ENCODE measurements at regions not wholly inside any gene's neighbourhood (a gene's known extent, or its start where the extent isn't known, plus 50 kb on each side); places are given as distances from the start of the nearest gene placed in this dataset.

DNA sequence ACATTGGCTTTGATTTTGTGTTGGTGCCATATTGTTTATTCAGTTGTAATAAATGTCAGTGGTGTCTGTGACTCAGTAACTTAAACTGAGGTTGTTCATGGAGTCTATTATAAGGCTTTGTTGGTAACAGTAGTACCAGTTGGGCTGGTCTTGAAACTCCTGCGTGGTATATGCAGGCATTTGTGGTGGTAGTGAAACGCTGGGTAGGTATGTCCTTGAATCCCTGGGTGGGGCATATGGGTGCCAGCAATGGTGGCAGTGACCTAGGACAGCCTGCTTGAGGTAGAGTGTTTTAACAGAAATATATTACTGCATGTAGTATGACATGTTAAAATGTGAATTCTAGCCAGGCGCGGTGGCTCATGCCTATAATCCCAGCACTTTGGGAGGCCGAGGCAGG, 1058.5 kb upstream of the SEMA6A start:
- TF ChIP-seq, protein P1, sequence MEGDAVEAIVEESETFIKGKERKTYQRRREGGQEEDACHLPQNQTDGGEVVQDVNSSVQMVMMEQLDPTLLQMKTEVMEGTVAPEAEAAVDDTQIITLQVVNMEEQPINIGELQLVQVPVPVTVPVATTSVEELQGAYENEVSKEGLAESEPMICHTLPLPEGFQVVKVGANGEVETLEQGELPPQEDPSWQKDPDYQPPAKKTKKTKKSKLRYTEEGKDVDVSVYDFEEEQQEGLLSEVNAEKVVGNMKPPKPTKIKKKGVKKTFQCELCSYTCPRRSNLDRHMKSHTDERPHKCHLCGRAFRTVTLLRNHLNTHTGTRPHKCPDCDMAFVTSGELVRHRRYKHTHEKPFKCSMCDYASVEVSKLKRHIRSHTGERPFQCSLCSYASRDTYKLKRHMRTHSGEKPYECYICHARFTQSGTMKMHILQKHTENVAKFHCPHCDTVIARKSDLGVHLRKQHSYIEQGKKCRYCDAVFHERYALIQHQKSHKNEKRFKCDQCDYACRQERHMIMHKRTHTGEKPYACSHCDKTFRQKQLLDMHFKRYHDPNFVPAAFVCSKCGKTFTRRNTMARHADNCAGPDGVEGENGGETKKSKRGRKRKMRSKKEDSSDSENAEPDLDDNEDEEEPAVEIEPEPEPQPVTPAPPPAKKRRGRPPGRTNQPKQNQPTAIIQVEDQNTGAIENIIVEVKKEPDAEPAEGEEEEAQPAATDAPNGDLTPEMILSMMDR (IDR thresholded peaks at IDR 0.05): no peak
- H3K36me3 Mint-ChIP-seq (ENCODE audit: low read depth): peaks cover 2% of the 10 kb centered on the region
- no peaks in the 10 kb centered on the region for H3K27me3 Mint-ChIP-seq (ENCODE audit: low read depth)
- H3K4me1 Mint-ChIP-seq (ENCODE audit: low read depth): no peaks in the 10 kb centered on the region
- H3K4me3 Mint-ChIP-seq (ENCODE audit: unreplicated experiment): no peak overlapping the region
- no peak for DNase-seq (ENCODE audit: low spot score)
- no peak overlapping the region for H3K27ac Mint-ChIP-seq (ENCODE audit: unreplicated experiment)
- peaks cover 30% of the 10 kb centered on the region for H3K9me3 Mint-ChIP-seq (ENCODE audit: low read depth)

DNA sequence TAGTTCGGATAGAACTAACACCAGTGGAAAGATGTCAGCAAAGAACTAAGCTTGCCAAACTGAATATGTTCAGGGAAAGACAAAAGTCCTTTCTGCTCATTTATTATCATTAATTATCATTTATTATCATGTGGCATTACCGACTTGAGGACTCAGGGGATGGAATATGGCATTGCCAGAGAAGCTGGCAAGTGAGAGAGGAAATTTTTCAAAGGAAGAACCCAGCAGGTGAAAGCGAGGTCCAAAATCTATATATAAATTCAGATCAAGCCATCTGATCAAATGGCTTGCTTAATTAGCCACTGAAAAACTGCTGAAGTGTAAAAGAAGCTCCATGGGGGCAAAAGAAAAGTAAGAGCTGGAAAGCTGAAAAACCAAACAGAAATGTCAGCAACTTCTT, 1049.6 kb upstream of the SEMA6A start:
- H3K4me1 Mint-ChIP-seq (ENCODE audit: low read depth): peaks cover 5% of the 10 kb centered on the region
- H3K27me3 Mint-ChIP-seq (ENCODE audit: low read depth): no peaks in the 10 kb centered on the region
- no peak overlapping the region for H3K27ac Mint-ChIP-seq (ENCODE audit: unreplicated experiment)
- TF ChIP-seq, protein P1 (IDR thresholded peaks at IDR 0.05): no peak
- no peaks in the 10 kb centered on the region for H3K36me3 Mint-ChIP-seq (ENCODE audit: low read depth)
- H3K9me3 Mint-ChIP-seq (ENCODE audit: low read depth): peaks cover 18% of the 10 kb centered on the region
- H3K4me3 Mint-ChIP-seq (ENCODE audit: unreplicated experiment): no peak overlapping the region
- DNase-seq (ENCODE audit: low spot score): no peak

DNA sequence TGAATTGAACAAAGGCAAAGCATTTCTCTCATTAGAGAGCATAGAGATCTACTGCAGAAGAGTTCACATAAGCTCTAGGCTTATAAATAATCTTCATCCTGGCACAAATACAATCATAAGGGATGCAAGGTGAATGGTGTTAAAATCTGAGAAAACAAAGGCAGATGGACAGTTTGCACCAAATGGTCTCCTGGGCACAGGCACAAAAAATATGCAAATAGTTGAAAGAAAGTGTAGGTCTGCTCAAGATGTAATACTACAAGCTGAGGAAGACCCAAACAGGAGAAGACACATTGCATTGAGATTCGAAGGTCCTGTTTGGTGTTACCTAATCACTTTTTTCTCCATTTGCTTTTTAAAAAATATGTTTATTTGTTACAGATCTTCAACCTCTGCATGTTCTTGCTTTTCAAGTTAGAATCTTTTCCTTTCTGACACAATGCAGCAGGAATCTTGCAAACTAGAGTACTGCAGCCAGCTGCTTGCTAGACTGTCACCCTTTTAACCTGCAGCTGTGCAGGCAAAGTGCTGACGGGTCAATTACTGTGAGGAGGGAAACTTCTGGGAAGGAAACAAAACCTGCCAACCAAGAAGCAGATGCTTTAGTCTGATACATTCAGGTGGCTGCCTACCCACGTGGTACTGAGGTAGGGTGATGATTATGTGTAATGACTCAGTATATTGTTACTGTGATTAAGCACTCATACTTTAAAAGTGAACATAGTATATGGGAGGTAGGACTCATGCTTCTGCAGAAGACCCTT, 1048.6 kb upstream of the SEMA6A start:
- no peak overlapping the region for H3K4me3 Mint-ChIP-seq (ENCODE audit: unreplicated experiment)
- TF ChIP-seq, protein P1 (IDR thresholded peaks at IDR 0.05): no peak
- H3K36me3 Mint-ChIP-seq (ENCODE audit: low read depth): no peaks in the 10 kb centered on the region
- no peak overlapping the region for H3K27ac Mint-ChIP-seq (ENCODE audit: unreplicated experiment)
- peaks cover 5% of the 10 kb centered on the region for H3K4me1 Mint-ChIP-seq (ENCODE audit: low read depth)
- no peak for DNase-seq (ENCODE audit: low spot score)
- no peaks in the 10 kb centered on the region for H3K27me3 Mint-ChIP-seq (ENCODE audit: low read depth)
- H3K9me3 Mint-ChIP-seq (ENCODE audit: low read depth): peaks cover 14% of the 10 kb centered on the region

DNA sequence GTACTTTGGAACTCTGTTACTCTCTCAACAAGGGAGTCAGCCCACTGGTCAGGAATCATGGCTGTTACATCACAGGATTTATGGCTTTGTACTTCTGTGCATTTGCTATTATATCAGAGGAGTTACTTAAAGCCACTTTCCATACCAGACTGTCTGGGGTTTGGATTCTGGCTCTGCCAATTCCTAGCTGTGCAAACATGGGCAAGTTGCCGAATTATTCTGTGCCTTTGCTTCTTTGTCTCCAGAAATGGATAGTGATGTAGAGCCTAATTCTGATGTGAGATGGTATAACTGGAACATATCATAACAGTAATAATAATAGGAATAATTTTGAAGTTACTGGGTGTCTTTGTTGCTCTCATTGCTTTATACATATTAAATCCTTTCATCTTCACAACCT, 1047.3 kb upstream of the SEMA6A start:
- H3K27me3 Mint-ChIP-seq (ENCODE audit: low read depth): no peaks in the 10 kb centered on the region
- DNase-seq (ENCODE audit: low spot score): no peak
- peaks cover 6% of the 10 kb centered on the region for H3K9me3 Mint-ChIP-seq (ENCODE audit: low read depth)
- H3K4me3 Mint-ChIP-seq (ENCODE audit: unreplicated experiment): no peak overlapping the region
- H3K27ac Mint-ChIP-seq (ENCODE audit: unreplicated experiment): no peak overlapping the region
- H3K36me3 Mint-ChIP-seq (ENCODE audit: low read depth): no peaks in the 10 kb centered on the region
- TF ChIP-seq, protein P1 (IDR thresholded peaks at IDR 0.05): no peak
- peaks cover 5% of the 10 kb centered on the region for H3K4me1 Mint-ChIP-seq (ENCODE audit: low read depth)

DNA sequence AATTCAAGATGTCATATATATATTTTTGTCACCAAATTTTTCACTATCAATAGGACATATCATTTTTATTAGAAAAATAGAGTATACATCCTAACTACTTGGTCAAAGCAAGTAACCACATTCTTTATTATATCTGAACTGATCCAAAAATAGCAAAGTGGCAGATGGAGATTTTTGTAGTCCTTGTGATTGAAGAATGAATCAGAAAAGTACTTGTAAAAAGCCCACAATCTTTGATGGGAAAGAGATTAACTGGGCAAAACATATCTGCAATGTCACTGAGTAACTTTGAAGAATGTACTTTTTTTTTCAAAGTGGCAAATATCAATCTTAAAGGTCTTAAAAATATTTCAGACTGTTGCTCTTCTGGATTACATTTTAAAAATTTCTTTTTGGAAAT, 1040.6 kb upstream of the SEMA6A start:
- no peak for DNase-seq (ENCODE audit: low spot score)
- Mint-ChIP-seq H3K36me3 (ENCODE audit: low read depth) (no peaks in the 10 kb centered on the region), H3K4me1 (ENCODE audit: low read depth) (peaks cover 19% of the 10 kb centered on the region)

More for the DNA sequence above, 1040.6 kb upstream of the SEMA6A start:
- H3K4me3 Mint-ChIP-seq (ENCODE audit: unreplicated experiment): no peak overlapping the region
- no peak overlapping the region for H3K27ac Mint-ChIP-seq (ENCODE audit: unreplicated experiment)
- H3K9me3 Mint-ChIP-seq (ENCODE audit: low read depth): no peaks in the 10 kb centered on the region
- H3K27me3 Mint-ChIP-seq (ENCODE audit: low read depth): no peaks in the 10 kb centered on the region
- TF ChIP-seq, protein P1 (IDR thresholded peaks at IDR 0.05): no peak
